ENCODE measurements at regions not wholly inside any gene's neighbourhood (a gene's known extent, or its start where the extent isn't known, plus 50 kb on each side); places are given as distances from the start of the nearest gene placed in this dataset.
"Not testable (repeated sequence)": the region's sequence is repeated elsewhere in the genome, so short reads cannot be mapped to it uniquely, and the experiment has no call there.

- intact Hi-C loops (cut with micrococcal nuclease): no loop called here
- H3K4me3 Mint-ChIP-seq: no peak overlapping the region
- POLR2A ChIA-PET: no interaction called here
- TF ChIP-seq CTCF (IDR thresholded peaks at IDR 0.05): no peak
- no peaks in the 10 kb centered on the region for H3K27me3 Mint-ChIP-seq
- CTCF ChIA-PET: no interaction called here
- no peak for DNase-seq
- H3K4me1 Mint-ChIP-seq: no peaks in the 10 kb centered on the region
- no peak for ATAC-seq (ENCODE audit: low read depth)
- H3K36me3 Mint-ChIP-seq (ENCODE audit: low read depth): no peaks in the 10 kb centered on the region
- peaks cover 4% of the 10 kb centered on the region for H3K9me3 Mint-ChIP-seq
- no peak overlapping the region for H3K27ac Mint-ChIP-seq
These were observed 193.8 kb upstream of the PTER start for GRCh38 chr10:16242859-16243613.

- H3K27ac Mint-ChIP-seq; POLR2A ChIA-PET; DNase-seq; intact Hi-C loops (cut with micrococcal nuclease); H3K36me3 Mint-ChIP-seq (ENCODE audit: low read depth); H3K9me3 Mint-ChIP-seq; H3K4me1 Mint-ChIP-seq; H3K4me3 Mint-ChIP-seq; ATAC-seq (ENCODE audit: low read depth); H3K27me3 Mint-ChIP-seq; CTCF ChIA-PET: not testable (repeated sequence)
These were observed 186.7 kb upstream of the PTER start for GRCh38 chr10:16250136-16250535.

GRCh38 chr10:16256336-16256735, 180.5 kb upstream of the PTER start:
- no peaks in the 10 kb centered on the region for H3K9me3 Mint-ChIP-seq
- ATAC-seq (ENCODE audit: low read depth) (no peak), DNase-seq (no peak)
- no peak overlapping the region for H3K27ac Mint-ChIP-seq
- no peaks in the 10 kb centered on the region for H3K4me1 Mint-ChIP-seq
- H3K36me3 Mint-ChIP-seq (ENCODE audit: low read depth): no peaks in the 10 kb centered on the region
- no peaks in the 10 kb centered on the region for H3K27me3 Mint-ChIP-seq
- ChIA-PET POLR2A (no interaction called here), CTCF (no interaction called here)
- no peak for TF ChIP-seq CTCF (IDR thresholded peaks at IDR 0.05)
- intact Hi-C loops (cut with micrococcal nuclease): no loop called here
- H3K4me3 Mint-ChIP-seq: no peak overlapping the region

- H3K9me3 Mint-ChIP-seq: peaks cover 2% of the 10 kb centered on the region
- intact Hi-C loops (cut with micrococcal nuclease): no loop called here
- no peak for ATAC-seq (ENCODE audit: low read depth)
- no peaks in the 10 kb centered on the region for H3K36me3 Mint-ChIP-seq (ENCODE audit: low read depth)
- H3K4me3 Mint-ChIP-seq: no peak overlapping the region
- no peak overlapping the region for H3K27ac Mint-ChIP-seq
- ChIA-PET POLR2A (no interaction called here), CTCF (no interaction called here)
- no peak for TF ChIP-seq CTCF (IDR thresholded peaks at IDR 0.05)
- H3K4me1 Mint-ChIP-seq: no peaks in the 10 kb centered on the region
- H3K27me3 Mint-ChIP-seq: no peaks in the 10 kb centered on the region
- no peak for DNase-seq
These were observed 178.3 kb upstream of the PTER start for GRCh38 chr10:16258291-16259040.

- H3K27me3 Mint-ChIP-seq: no peaks in the 10 kb centered on the region
- H3K9me3 Mint-ChIP-seq: peaks cover 5% of the 10 kb centered on the region
- DNase-seq: no peak
- no peak overlapping the region for H3K4me3 Mint-ChIP-seq
- no peaks in the 10 kb centered on the region for H3K36me3 Mint-ChIP-seq (ENCODE audit: low read depth)
- no peak for TF ChIP-seq CTCF (IDR thresholded peaks at IDR 0.05)
- intact Hi-C loops (cut with micrococcal nuclease): no loop called here
- ChIA-PET POLR2A (no interaction called here), CTCF (no interaction called here)
- no peak overlapping the region for H3K27ac Mint-ChIP-seq
- no peak for ATAC-seq (ENCODE audit: low read depth)
- H3K4me1 Mint-ChIP-seq: no peaks in the 10 kb centered on the region
These were observed 177.1 kb upstream of the PTER start for GRCh38 chr10:16259726-16260125.

Measured in activated B cell treated with CpG ODN at 0.5 μM for 24 hours (primary cell).